ENCODE measurements at regions not wholly inside any gene's neighbourhood (a gene's known extent, or its start where the extent isn't known, plus 50 kb on each side); places are given as distances from the start of the nearest gene placed in this dataset.

DNA sequence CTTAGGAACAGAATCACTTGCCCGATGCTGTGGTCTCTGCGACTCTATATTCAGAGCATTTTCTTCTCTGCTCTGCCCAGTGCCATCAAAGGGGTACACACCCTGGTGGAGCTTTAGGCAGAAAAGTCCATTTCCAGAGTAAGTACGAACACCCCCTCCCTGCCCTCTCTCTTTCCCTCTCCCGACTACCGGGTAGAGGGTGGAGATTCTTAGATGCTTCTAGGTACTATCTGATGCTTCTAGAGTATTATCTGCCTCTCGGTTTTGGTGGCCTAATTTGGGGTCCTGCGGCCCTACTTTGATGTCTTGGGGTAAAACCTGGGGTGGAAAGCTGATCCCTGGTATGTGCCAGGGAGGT, 245.4 kb upstream of the SOX4 start:
- no peak for TF ChIP-seq CTCF (IDR thresholded peaks at IDR 0.05; ENCODE audit: unreplicated experiment)
- no peak for DNase-seq
- no peak overlapping the region for H3K4me3 Mint-ChIP-seq (ENCODE audit: low read depth, unreplicated experiment)
- no peaks in the 10 kb centered on the region for H3K27me3 Mint-ChIP-seq (ENCODE audit: unreplicated experiment)
- H3K4me1 Mint-ChIP-seq (ENCODE audit: low read depth, unreplicated experiment) = peaks cover 9% of the 10 kb centered on the region
- BruUV-seq (replicated peaks) = no TSS peak
- CTCF ChIA-PET = interaction anchor here (1.2 kb wide), 1 partner anchor 10 kb away, joined by 3 read pairs; no protein-coding TSS in a partner anchor
- no peaks in the 10 kb centered on the region for H3K36me3 Mint-ChIP-seq (ENCODE audit: insufficient read depth, unreplicated experiment)
- intact Hi-C loops (cut with micrococcal nuclease; ENCODE audit: unreplicated experiment) = no loop called here
- no peaks in the 10 kb centered on the region for H3K9me3 Mint-ChIP-seq (ENCODE audit: low read depth, unreplicated experiment)
- no peak overlapping the region for H3K27ac Mint-ChIP-seq (ENCODE audit: unreplicated experiment)

GRCh38 chr6:21348504-21349195, 244.9 kb upstream of the SOX4 start:
- H3K9me3 Mint-ChIP-seq (ENCODE audit: low read depth, unreplicated experiment) = no peaks in the 10 kb centered on the region
- no TSS peak for BruUV-seq (replicated peaks)
- no peaks in the 10 kb centered on the region for H3K36me3 Mint-ChIP-seq (ENCODE audit: insufficient read depth, unreplicated experiment)
- CTCF ChIA-PET = interaction anchor here (0.6 to 1.2 kb wide), 2 partner anchors 10 to 821 kb away, joined by 3 to 4 read pairs; no protein-coding TSS in a partner anchor
- no peak for TF ChIP-seq CTCF (IDR thresholded peaks at IDR 0.05; ENCODE audit: unreplicated experiment)
- peaks cover 9% of the 10 kb centered on the region for H3K4me1 Mint-ChIP-seq (ENCODE audit: low read depth, unreplicated experiment)
- DNase-seq = peak; percentile 36
- no peaks in the 10 kb centered on the region for H3K27me3 Mint-ChIP-seq (ENCODE audit: unreplicated experiment)
- no peak overlapping the region for H3K27ac Mint-ChIP-seq (ENCODE audit: unreplicated experiment)
- no peak overlapping the region for H3K4me3 Mint-ChIP-seq (ENCODE audit: low read depth, unreplicated experiment)
- intact Hi-C loops (cut with micrococcal nuclease; ENCODE audit: unreplicated experiment) = no loop called here

- BruUV-seq (replicated peaks) = no TSS peak
- no peaks in the 10 kb centered on the region for H3K9me3 Mint-ChIP-seq (ENCODE audit: low read depth, unreplicated experiment)
Measured at GRCh38 chr6:21349834-21350233, 243.7 kb upstream of the SOX4 start.

DNA sequence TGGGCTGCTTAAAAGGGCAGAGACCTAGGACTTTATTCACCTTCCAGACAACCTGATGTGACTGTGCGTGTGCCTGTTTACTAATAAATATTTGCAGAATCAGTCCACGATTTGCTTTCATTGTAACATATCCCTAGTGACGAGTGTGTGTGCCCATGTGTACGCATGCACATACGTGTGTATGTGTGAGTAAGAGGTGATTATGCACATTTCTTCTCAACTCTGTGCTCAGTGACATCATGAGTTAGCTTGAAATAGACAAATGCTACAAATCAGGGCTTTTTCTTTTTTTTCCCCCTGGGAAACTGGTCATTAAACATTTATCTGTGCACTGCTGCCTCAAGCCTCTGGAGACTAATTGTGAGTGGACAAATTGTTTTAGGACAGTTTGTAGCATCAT, 242.6 kb upstream of the SOX4 start:
- no peaks in the 10 kb centered on the region for H3K27me3 Mint-ChIP-seq (ENCODE audit: unreplicated experiment)
- no peak overlapping the region for H3K27ac Mint-ChIP-seq (ENCODE audit: unreplicated experiment)
- no peak for TF ChIP-seq CTCF (IDR thresholded peaks at IDR 0.05; ENCODE audit: unreplicated experiment)
- H3K4me1 Mint-ChIP-seq (ENCODE audit: low read depth, unreplicated experiment) = peaks cover 25% of the 10 kb centered on the region
- no TSS peak for BruUV-seq (replicated peaks)
- H3K4me3 Mint-ChIP-seq (ENCODE audit: low read depth, unreplicated experiment) = no peak overlapping the region
- no peak for DNase-seq
- CTCF ChIA-PET = no interaction called here
- no peaks in the 10 kb centered on the region for H3K9me3 Mint-ChIP-seq (ENCODE audit: low read depth, unreplicated experiment)
- intact Hi-C loops (cut with micrococcal nuclease; ENCODE audit: unreplicated experiment) = no loop called here
- H3K36me3 Mint-ChIP-seq (ENCODE audit: insufficient read depth, unreplicated experiment) = no peaks in the 10 kb centered on the region

More at GRCh38 chr6:21349834-21350233, 243.7 kb upstream of the SOX4 start:
- Mint-ChIP-seq H3K36me3 (ENCODE audit: insufficient read depth, unreplicated experiment) (no peaks in the 10 kb centered on the region), H3K27ac (ENCODE audit: unreplicated experiment) (no peak overlapping the region), H3K27me3 (ENCODE audit: unreplicated experiment) (no peaks in the 10 kb centered on the region), H3K4me3 (ENCODE audit: low read depth, unreplicated experiment) (no peak overlapping the region), H3K4me1 (ENCODE audit: low read depth, unreplicated experiment) (peaks cover 18% of the 10 kb centered on the region)
- TF ChIP-seq CTCF (IDR thresholded peaks at IDR 0.05; ENCODE audit: unreplicated experiment) = no peak
- CTCF ChIA-PET = no interaction called here
- intact Hi-C loops (cut with micrococcal nuclease; ENCODE audit: unreplicated experiment) = no loop called here
- no peak for DNase-seq
